GM12878 (cell line): ENCODE measurements at regions not wholly inside any gene's neighbourhood (a gene's known extent, or its start where the extent isn't known, plus 50 kb on each side); places are given as distances from the start of the nearest gene placed in this dataset.
"Not testable (repeated sequence)": the region's sequence is repeated elsewhere in the genome, so short reads cannot be mapped to it uniquely, and the experiment has no call there.

Experiments
- ATAC-seq: fragments of 200-7000 bp; cut with Tn5 transposase; 3 replicates; pipeline ENCODE4 v1.9.1; 2020; ENCODE audit warnings: mild to moderate bottlenecking, moderate library complexity
- BruUV-seq: library from RNA; stranded (reverse); fragments of 400-500 nt; replicated peaks from 2 replicates; lab custom pipeline; 2021; lab: Mats Ljungman, UMichigan
- CTCF ChIA-PET: fragments of 300-600 bp; sonication (Branson Sonifier 250); formaldehyde crosslinking; extraction: SDS; loops from one replicate; lab custom pipeline; 2021; ENCODE audit warnings: inconsistent platforms; lab: Yijun Ruan, JAX
- POLR2A ChIA-PET: fragments of 350-600 bp; formaldehyde crosslinking; extraction: SDS; loops from one replicate; lab custom pipeline; 2021; ENCODE audit warnings: inconsistent platforms; lab: Charles Lee
- RAD21 ChIA-PET: fragments of 300-600 bp; sonication (Branson Sonifier 250); formaldehyde crosslinking; loops from one replicate; lab custom pipeline; 2023; ENCODE audit warnings: antibody characterized with exemption; ENCODE audit not compliant: unreplicated experiment; lab: Charles Lee
- SMC1A ChIA-PET: fragments of 300-600 bp; sonication (Branson Sonifier 250); formaldehyde crosslinking; loops from one replicate; lab custom pipeline; 2023; ENCODE audit not compliant: unreplicated experiment, uncharacterized antibody; lab: Charles Lee
- DNase-seq: peaks from one replicate; pipeline ENCODE4 v3.0.0-alpha.2; 2011; ENCODE audit warnings: low read depth, low spot score
- FAIRE-seq: peaks from 3 replicates; lab custom pipeline; 2011; peaks lifted over from hg19 to GRCh38; lab: Jason Lieb, UNC
- H2AFZ ChIP-seq: 2 replicates; pipeline ENCODE4 v1.6.0; 2011; ENCODE audit warnings: low read depth, low read length, control low read depth; ENCODE audit not compliant: control insufficient read depth
- H3K27ac ChIP-seq: 2 replicates; pipeline ENCODE4 v1.5.1; 2011; ENCODE audit warnings: control low read depth; ENCODE audit not compliant: control insufficient read depth, insufficient read depth
- H3K27me3 ChIP-seq, 2 experiments: replicated peaks in 1 of 2; 2 replicates each; pipeline versions ENCODE4 v1.6.0 to v1.6.1; 2011; ENCODE audit warnings: low read length in 1 of 2; ENCODE audit not compliant: control insufficient read depth in 2 of 2, insufficient read depth in 2 of 2
- H3K36me3 ChIP-seq, 2 experiments: 2 replicates each; pipeline ENCODE4 v1.5.1; 2011; ENCODE audit warnings: low read length in 1 of 2; ENCODE audit not compliant: control insufficient read depth in 2 of 2, insufficient read depth in 2 of 2
- H3K4me1 ChIP-seq: 2 replicates; pipeline ENCODE4 v1.6.1; 2011; ENCODE audit warnings: mild to moderate bottlenecking, low read length, moderate library complexity, mixed read lengths; ENCODE audit not compliant: control insufficient read depth, insufficient read depth
- H3K4me2 ChIP-seq: 2 replicates; pipeline ENCODE4 v1.6.0; 2011; ENCODE audit warnings: control low read depth; ENCODE audit not compliant: control insufficient read depth, insufficient read depth
- H3K4me3 ChIP-seq: fragments of 200-600 bp; sonication (generic); 2 replicates; pipeline ENCODE4 v1.5.1; 2016
- H3K79me2 ChIP-seq: 2 replicates; pipeline ENCODE4 v1.6.0; 2011; ENCODE audit warnings: low read length; ENCODE audit not compliant: control insufficient read depth, insufficient read depth
- H3K9ac ChIP-seq: 2 replicates; pipeline ENCODE4 v1.8.0; 2011; ENCODE audit warnings: low read length, control low read depth, mixed read lengths; ENCODE audit not compliant: control insufficient read depth, insufficient read depth
- H3K9me3 ChIP-seq: replicated peaks from 3 replicates; pipeline ENCODE4 v1.5.1; 2011; ENCODE audit warnings: mild to moderate bottlenecking, low read length; ENCODE audit not compliant: control insufficient read depth, insufficient read depth
- H4K20me1 ChIP-seq: 2 replicates; pipeline ENCODE4 v1.6.0; 2011; ENCODE audit not compliant: control insufficient read depth, insufficient read depth
- BHLHE40 ChIP-seq, 2 experiments: fragments of 450-650 bp in 1 of 2; IDR thresholded peaks; 2 replicates each; pipeline ENCODE4 v1.6.1; 2011 to 2017; ENCODE audit warnings: low read depth in 2 of 2, borderline replicate concordance in 1 of 2, improper control_type of control experiment in 1 of 2, low read length in 1 of 2, mild to moderate bottlenecking in 1 of 2
- CBFB ChIP-seq: IDR thresholded peaks from 2 replicates; pipeline ENCODE4 v1.6.1; 2016; ENCODE audit warnings: antibody characterized with exemption, low read depth
- CBX3 ChIP-seq: fragments of 200-600 bp; sonication (generic); IDR thresholded peaks from 2 replicates; pipeline ENCODE4 v1.6.1; 2016; ENCODE audit warnings: low read depth, borderline replicate concordance
- KAT2A ChIP-seq: conservative IDR thresholded peaks from 2 replicates; pipeline ENCODE4 v1.6.1; 2011; ENCODE audit warnings: low read depth, low read length; ENCODE audit not compliant: control insufficient read depth
- MEF2A ChIP-seq: IDR thresholded peaks from 2 replicates; pipeline ENCODE4 v1.6.1; 2011; ENCODE audit warnings: low read depth, mild to moderate bottlenecking, low read length, moderate library complexity; ENCODE audit not compliant: insufficient read depth
- MEF2B ChIP-seq: fragments of 450-650 bp; IDR thresholded peaks from 2 replicates; pipeline ENCODE4 v1.6.1; 2018; ENCODE audit warnings: mild to moderate bottlenecking, moderate library complexity; ENCODE audit not compliant: partially characterized antibody, poor library complexity, severe bottlenecking
- MYC ChIP-seq: IDR thresholded peaks from 2 replicates; pipeline ENCODE4 v1.6.1; 2011; ENCODE audit warnings: mild to moderate bottlenecking, low read length, moderate library complexity, inconsistent platforms; ENCODE audit not compliant: insufficient read depth, insufficient replicate concordance, insufficient read length, severe bottlenecking
- NFYA ChIP-seq: IDR thresholded peaks from 2 replicates; pipeline ENCODE4 v1.6.1; 2011; ENCODE audit warnings: low read depth, mild to moderate bottlenecking, low read length, improper control_type of control experiment, borderline replicate concordance
- PAX5 ChIP-seq: IDR thresholded peaks from 2 replicates; pipeline ENCODE4 v1.6.1; 2011; ENCODE audit warnings: low read depth, low read length, borderline replicate concordance
- SMC3 ChIP-seq: IDR thresholded peaks from 2 replicates; pipeline ENCODE4 v1.6.1; 2011; ENCODE audit warnings: low read length, improper control_type of control experiment, borderline replicate concordance
- YBX1 ChIP-seq: fragments of 450-650 bp; IDR thresholded peaks from 2 replicates; pipeline ENCODE4 v1.6.1; 2016; ENCODE audit warnings: antibody characterized with exemption
- ZNF217 ChIP-seq: fragments of 450-650 bp; IDR thresholded peaks from 2 replicates; pipeline ENCODE4 v1.6.1; 2017; ENCODE audit warnings: antibody characterized with exemption, mild to moderate bottlenecking
- WGBS: methylation state at CpG from one replicate; pipeline ENCODE4 v1.1.6; 2016; ENCODE audit warnings: low lambda C conversion rate; ENCODE audit not compliant: insufficient replicate concordance, insufficient coverage; ENCODE audit errors: missing lambda C conversion rate; 5-methylcytosine and 5-hydroxymethylcytosine counted together
- in situ Hi-C: fragments of 300-500 bp; cut with MboI; formaldehyde crosslinking; loops from 9 replicates; pipeline ENCODE4 v1.14.3; 2018; ENCODE audit warnings: mixed read lengths
- intact Hi-C: fragments of 100-400 bp; cut with micrococcal nuclease; formaldehyde crosslinking; loops from one replicate; pipeline ENCODE4 v1.14.2; 2022; ENCODE audit not compliant: unreplicated experiment
- TF ChIP-seq, protein P1 (sequence below): fragments of 450-650 bp; conservative IDR thresholded peaks from 2 replicates; pipeline ENCODE4 v1.6.1; 2017; ENCODE audit warnings: mild to moderate bottlenecking, moderate library complexity
- TF ChIP-seq, protein P2 (sequence below): fragments of 450-650 bp; IDR thresholded peaks from 2 replicates; pipeline ENCODE4 v1.6.1; 2017; ENCODE audit warnings: borderline replicate concordance

DNA sequence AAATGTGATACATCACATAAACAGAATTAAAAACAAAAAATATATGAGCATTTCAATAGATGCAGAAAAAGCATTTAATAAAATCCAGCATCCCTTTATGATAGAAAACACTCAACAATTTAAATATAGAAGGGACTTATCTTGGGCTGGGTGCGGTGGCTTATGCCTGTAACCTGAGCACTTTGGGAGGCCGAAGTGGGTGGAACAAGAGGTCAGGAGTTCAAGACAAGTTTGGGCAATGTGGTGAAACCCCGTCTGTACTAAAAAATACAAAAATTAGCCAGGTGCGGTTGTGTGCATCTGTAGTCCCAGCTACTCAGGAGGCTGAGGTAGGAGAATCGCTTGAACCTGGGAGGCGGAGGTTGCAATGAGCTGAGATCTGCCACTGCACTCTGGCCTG, 409.1 kb downstream of the ICE1 start:
- H4K20me1 ChIP-seq, H3K9me3 ChIP-seq, BruUV-seq, CTCF ChIA-PET, H3K79me2 ChIP-seq, H2AFZ ChIP-seq, H3K4me3 ChIP-seq, POLR2A ChIA-PET, RAD21 ChIA-PET, H3K4me1 ChIP-seq, in situ Hi-C loops, H3K27me3 ChIP-seq, H3K36me3 ChIP-seq, H3K4me2 ChIP-seq, H3K27ac ChIP-seq, FAIRE-seq, ATAC-seq, DNase-seq, H3K9ac ChIP-seq, intact Hi-C loops: not testable (repeated sequence)
- 68% methylated on average over 6 of the region's 6 CpGs for WGBS
- SMC1A ChIA-PET = interaction anchor here (0.7 kb wide), 1 partner anchor 404 kb away, joined by 3 read pairs; no protein-coding TSS in a partner anchor

DNA sequence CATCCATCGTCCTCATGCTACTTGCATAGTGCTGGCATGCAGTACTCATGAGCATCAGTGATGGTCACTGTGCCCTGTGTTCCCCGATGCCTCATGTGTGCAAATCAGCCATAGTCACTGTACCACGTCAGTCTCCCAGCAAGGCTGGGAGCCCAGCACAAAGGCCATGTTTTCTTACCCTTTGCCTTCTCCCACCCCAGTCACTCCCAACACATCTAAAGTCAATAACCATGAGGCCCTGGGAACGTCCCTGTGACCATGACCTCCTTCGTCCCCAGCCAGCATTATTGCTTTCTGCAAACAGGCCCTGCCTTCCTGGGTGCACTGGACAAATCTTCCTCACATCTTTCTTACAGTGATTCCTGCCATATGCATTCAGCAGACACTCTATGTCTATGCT, 406.1 kb downstream of the ICE1 start:
- Histone ChIP-seq H3K27ac (no peak overlapping the region), H3K9ac (no peak overlapping the region), H3K79me2 (no peaks in the 10 kb centered on the region), H3K4me3 (no peak overlapping the region), H4K20me1 (no peaks in the 10 kb centered on the region), H2AFZ (no peak overlapping the region), H3K36me3 (no peaks in the 10 kb centered on the region), H3K9me3 (no peaks in the 10 kb centered on the region), H3K4me1 (no peaks in the 10 kb centered on the region), H3K27me3 (no peaks in the 10 kb centered on the region; a peak in 1 of 4 replicates), H3K4me2 (no peak overlapping the region)
- in situ Hi-C loops = no loop called here
- TF ChIP-seq NFYA = no peak
- TF ChIP-seq ZNF217 = no peak
- TF ChIP-seq CBX3 = no peak
- TF ChIP-seq, protein P1, sequence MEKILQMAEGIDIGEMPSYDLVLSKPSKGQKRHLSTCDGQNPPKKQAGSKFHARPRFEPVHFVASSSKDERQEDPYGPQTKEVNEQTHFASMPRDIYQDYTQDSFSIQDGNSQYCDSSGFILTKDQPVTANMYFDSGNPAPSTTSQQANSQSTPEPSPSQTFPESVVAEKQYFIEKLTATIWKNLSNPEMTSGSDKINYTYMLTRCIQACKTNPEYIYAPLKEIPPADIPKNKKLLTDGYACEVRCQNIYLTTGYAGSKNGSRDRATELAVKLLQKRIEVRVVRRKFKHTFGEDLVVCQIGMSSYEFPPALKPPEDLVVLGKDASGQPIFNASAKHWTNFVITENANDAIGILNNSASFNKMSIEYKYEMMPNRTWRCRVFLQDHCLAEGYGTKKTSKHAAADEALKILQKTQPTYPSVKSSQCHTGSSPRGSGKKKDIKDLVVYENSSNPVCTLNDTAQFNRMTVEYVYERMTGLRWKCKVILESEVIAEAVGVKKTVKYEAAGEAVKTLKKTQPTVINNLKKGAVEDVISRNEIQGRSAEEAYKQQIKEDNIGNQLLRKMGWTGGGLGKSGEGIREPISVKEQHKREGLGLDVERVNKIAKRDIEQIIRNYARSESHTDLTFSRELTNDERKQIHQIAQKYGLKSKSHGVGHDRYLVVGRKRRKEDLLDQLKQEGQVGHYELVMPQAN = no peak
- no peak for TF ChIP-seq MEF2A
- no peak for TF ChIP-seq KAT2A
- no peak for TF ChIP-seq MYC
- no peak for TF ChIP-seq SMC3
- no peak for TF ChIP-seq BHLHE40 (IDR thresholded peaks at IDR 0.05; ENCODE audit: borderline replicate concordance in 1 of 2, low read depth in 2 of 2, low read length in 1 of 2)
- TF ChIP-seq PAX5 = no peak
- TF ChIP-seq, protein P2, sequence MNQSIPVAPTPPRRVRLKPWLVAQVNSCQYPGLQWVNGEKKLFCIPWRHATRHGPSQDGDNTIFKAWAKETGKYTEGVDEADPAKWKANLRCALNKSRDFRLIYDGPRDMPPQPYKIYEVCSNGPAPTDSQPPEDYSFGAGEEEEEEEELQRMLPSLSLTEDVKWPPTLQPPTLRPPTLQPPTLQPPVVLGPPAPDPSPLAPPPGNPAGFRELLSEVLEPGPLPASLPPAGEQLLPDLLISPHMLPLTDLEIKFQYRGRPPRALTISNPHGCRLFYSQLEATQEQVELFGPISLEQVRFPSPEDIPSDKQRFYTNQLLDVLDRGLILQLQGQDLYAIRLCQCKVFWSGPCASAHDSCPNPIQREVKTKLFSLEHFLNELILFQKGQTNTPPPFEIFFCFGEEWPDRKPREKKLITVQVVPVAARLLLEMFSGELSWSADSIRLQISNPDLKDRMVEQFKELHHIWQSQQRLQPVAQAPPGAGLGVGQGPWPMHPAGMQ = no peak
- TF ChIP-seq YBX1 = no peak
- no peak for TF ChIP-seq CBFB
- TF ChIP-seq MEF2B = no peak
- FAIRE-seq = no peak
- no TSS peak for BruUV-seq
- 37% methylated on average over 5 of the region's 5 CpGs for WGBS
- intact Hi-C loops = no loop called here
- no peak for DNase-seq
- ChIA-PET SMC1A (no interaction called here), POLR2A (no interaction called here), RAD21 (no interaction called here), CTCF (no interaction called here)
- no peak for ATAC-seq
